ENCODE measurements at regions not wholly inside any gene's neighbourhood (a gene's known extent, or its start where the extent isn't known, plus 50 kb on each side); places are given as distances from the start of the nearest gene placed in this dataset.

DNA sequence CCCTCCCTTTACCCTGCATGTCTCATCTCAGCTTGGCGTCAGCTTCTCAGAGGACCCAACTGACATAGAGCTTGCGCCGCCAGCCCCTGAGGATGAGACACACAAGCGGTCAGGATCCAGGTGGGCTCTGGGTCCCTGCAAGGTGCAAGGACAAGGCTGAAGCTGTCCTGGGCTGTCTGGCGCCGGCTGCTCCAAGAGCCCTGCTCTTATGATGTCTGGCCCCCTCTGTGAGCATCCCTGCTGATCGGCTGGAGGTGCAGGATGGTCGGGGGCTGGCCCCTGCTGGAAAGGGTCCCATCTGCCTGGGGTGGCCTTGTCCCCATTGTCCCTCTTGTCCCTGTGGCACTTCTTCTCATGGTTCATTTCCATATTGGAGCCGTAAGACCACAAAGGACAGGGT, 479.0 kb downstream of the NPHP4 start:
- TF ChIP-seq CTCF (IDR thresholded peaks at IDR 0.05) = no peak
- TF ChIP-seq POLR2A (IDR thresholded peaks at IDR 0.05) = no peak

Measured in right lobe of liver (tissue), 4 donors.